ENCODE measurements at regions not wholly inside any gene's neighbourhood (a gene's known extent, or its start where the extent isn't known, plus 50 kb on each side); places are given as distances from the start of the nearest gene placed in this dataset.

DNA sequence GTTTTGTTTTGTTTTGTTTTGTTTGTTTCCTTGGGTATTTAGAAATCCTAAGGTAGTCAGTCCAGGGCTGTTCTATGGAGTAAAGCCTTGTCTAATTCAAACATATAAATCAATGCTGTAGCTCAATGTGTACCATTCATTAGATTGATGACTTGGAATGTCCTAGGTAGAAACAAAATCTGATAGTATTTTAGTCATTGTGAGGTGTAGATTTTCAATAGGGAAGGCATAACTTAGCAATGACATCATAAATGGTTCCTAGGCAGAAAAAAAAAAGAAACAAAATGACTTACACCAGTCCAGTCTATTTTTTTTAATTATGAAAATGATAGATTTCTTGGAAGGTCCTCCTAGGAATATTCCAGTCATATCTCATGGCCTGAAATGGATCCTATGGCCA, 189.9 kb downstream of the SPRY2 start:
- ChIA-PET POLR2A (no interaction called here), CTCF (no interaction called here)
- Histone ChIP-seq H3K4me3 (ENCODE audit: low read depth, low read length) (no peak overlapping the region), H3K9me3 (ENCODE audit: control insufficient read depth, insufficient read depth, low read length) (no peaks in the 10 kb centered on the region; the same call in 1 of the 2 replicates), H3K27ac (ENCODE audit: low read depth, low read length) (no peak overlapping the region), H3K27me3 (ENCODE audit: control insufficient read depth, insufficient read depth, low read length) (no peaks in the 10 kb centered on the region)
- no peak for DNase-seq (ENCODE audit: low read depth, low spot score)
- TF ChIP-seq, protein P1, sequence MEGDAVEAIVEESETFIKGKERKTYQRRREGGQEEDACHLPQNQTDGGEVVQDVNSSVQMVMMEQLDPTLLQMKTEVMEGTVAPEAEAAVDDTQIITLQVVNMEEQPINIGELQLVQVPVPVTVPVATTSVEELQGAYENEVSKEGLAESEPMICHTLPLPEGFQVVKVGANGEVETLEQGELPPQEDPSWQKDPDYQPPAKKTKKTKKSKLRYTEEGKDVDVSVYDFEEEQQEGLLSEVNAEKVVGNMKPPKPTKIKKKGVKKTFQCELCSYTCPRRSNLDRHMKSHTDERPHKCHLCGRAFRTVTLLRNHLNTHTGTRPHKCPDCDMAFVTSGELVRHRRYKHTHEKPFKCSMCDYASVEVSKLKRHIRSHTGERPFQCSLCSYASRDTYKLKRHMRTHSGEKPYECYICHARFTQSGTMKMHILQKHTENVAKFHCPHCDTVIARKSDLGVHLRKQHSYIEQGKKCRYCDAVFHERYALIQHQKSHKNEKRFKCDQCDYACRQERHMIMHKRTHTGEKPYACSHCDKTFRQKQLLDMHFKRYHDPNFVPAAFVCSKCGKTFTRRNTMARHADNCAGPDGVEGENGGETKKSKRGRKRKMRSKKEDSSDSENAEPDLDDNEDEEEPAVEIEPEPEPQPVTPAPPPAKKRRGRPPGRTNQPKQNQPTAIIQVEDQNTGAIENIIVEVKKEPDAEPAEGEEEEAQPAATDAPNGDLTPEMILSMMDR (IDR thresholded peaks at IDR 0.05; ENCODE audit: low read depth, low read length) = no peak

DNA sequence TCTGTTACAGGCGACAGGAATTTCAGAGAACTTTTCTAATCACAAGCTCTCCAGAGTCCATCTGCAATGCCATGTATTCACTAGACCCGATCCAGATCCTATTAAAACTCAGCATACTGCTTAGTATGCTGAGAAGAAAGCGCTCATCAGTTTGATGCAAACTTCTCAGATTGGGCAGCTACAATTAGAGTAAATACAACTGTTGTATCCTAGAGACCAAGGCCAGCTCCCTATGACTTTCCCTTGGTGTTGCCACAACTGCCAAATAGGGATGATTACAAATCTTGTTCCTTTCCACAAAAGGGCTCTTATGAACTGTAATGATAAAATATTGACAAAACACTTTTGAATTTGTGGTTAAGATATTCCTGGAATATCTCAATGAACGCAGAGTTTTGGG, 191.2 kb downstream of the SPRY2 start:
- CTCF ChIA-PET = no interaction called here
- Histone ChIP-seq H3K27me3 (ENCODE audit: control insufficient read depth, insufficient read depth, low read length) (no peaks in the 10 kb centered on the region), H3K9me3 (ENCODE audit: control insufficient read depth, insufficient read depth, low read length) (no peaks in the 10 kb centered on the region; the same call in 1 of the 2 replicates), H3K27ac (ENCODE audit: low read depth, low read length) (no peak overlapping the region), H3K4me3 (ENCODE audit: low read depth, low read length) (no peak overlapping the region)
- no peak for DNase-seq (ENCODE audit: low read depth, low spot score)
- POLR2A ChIA-PET = interaction anchor here (0.7 kb wide), 1 partner anchor 400 kb away, joined by 4 read pairs; no protein-coding TSS in a partner anchor
- TF ChIP-seq, protein P1 (IDR thresholded peaks at IDR 0.05; ENCODE audit: low read depth, low read length) = no peak

DNA sequence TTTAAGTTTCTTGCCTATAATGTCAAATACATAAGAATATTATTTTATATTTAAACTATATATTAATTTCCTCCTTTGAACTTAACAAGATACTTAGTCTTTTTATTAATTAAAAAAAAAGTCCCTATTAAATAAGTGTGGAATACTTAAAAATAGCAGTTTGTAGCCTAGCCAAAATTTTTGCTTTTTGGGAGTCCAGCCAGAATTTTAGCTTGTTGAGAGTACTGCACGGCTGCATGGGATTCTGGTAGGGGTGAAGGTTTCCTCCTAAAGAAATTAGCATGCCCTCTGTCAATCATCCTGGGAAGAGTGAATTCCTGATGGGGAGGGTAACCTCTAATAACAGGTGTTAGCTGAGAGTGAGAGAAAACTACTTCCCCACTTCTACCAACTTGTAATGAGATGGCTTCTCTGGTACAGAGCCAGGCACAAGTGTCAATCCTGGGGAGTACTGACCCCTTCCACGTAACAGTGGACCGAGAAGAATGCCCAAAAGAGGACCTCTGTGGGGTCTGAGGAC, 195.7 kb downstream of the SPRY2 start:
- ChIA-PET CTCF (interaction anchor here (0.6 kb wide), 1 partner anchor 527 kb away, joined by 4 read pairs; no protein-coding TSS in a partner anchor), POLR2A (no interaction called here)
- Histone ChIP-seq H3K27me3 (ENCODE audit: control insufficient read depth, insufficient read depth, low read length) (no peaks in the 10 kb centered on the region), H3K4me3 (ENCODE audit: low read depth, low read length) (no peak overlapping the region), H3K27ac (ENCODE audit: low read depth, low read length) (no peak overlapping the region), H3K9me3 (ENCODE audit: control insufficient read depth, insufficient read depth, low read length) (no peaks in the 10 kb centered on the region)
- DNase-seq (ENCODE audit: low read depth, low spot score) = no peak
- TF ChIP-seq, protein P1 (IDR thresholded peaks at IDR 0.05; ENCODE audit: low read depth, low read length) = no peak

DNA sequence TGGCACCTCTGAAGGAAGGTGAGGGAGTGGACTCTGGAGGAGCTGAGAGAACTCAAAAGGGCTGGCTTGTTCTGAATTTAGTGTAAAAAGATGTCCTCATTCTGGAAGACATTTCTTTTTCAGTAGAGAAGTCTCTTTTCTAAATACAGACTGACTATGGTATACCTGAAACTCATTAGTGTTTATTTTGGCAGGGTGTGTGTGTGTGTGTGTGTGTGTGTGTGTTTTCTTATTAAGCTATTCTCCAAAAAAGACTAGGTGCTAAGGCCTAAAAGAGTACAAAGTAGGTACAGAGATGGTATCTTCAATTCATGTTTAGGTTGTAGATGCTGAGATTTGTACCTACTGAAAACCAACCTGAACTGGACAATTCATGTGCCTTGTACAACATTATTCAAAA, 196.4 kb downstream of the SPRY2 start:
- Histone ChIP-seq H3K27me3 (ENCODE audit: control insufficient read depth, insufficient read depth, low read length) (no peaks in the 10 kb centered on the region), H3K27ac (ENCODE audit: low read depth, low read length) (no peak overlapping the region), H3K4me3 (ENCODE audit: low read depth, low read length) (no peak overlapping the region), H3K9me3 (ENCODE audit: control insufficient read depth, insufficient read depth, low read length) (no peaks in the 10 kb centered on the region)
- ChIA-PET CTCF (interaction anchor here (0.7 kb wide), 1 partner anchor 215 kb away, joined by 4 read pairs; no protein-coding TSS in a partner anchor), POLR2A (no interaction called here)
- no peak for DNase-seq (ENCODE audit: low read depth, low spot score)
- TF ChIP-seq, protein P1 (IDR thresholded peaks at IDR 0.05; ENCODE audit: low read depth, low read length) = no peak

DNA sequence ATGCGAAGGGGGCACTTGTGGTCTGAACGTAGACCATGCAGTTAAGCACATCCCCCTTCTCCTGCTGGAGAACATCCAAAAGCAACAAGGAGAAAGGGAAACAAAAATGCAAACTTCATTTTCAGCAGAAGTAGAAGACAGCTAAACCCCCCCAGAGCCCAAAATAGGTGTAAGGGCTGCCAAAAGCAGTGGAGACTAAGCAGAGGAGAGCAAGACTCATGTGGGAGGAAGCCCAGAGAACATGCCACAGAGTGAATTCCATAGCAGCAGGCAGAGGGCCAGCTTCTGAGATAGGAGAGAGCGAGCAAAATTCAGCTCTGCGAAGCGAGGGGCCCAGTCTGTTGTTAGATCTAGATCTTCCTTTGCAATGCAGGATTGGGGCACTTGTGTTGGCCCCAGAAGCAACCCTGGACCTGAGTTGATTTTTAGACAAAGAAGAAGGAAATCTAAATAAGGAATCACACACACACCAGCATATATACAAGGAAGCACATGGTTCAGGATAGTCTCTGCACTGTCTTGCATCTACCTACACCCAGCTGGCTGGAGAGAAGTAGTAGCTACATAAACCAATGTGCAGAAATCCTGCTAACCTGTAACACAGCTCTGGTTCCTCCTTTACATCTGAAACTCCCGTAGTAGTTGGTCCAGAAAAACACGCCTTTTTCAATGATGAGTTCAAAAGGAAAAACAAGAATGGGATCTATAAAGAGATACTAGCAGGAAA, 199.6 kb downstream of the SPRY2 start:
- Histone ChIP-seq H3K4me3 (ENCODE audit: low read depth, low read length) (no peak overlapping the region), H3K27me3 (ENCODE audit: control insufficient read depth, insufficient read depth, low read length) (no peaks in the 10 kb centered on the region), H3K27ac (ENCODE audit: low read depth, low read length) (peak overlapping the region; percentile 23), H3K9me3 (ENCODE audit: control insufficient read depth, insufficient read depth, low read length) (no peaks in the 10 kb centered on the region)
- CTCF ChIA-PET = interaction anchor here (1.1 kb wide), 1 partner anchor 17 kb away, joined by 3 read pairs; no protein-coding TSS in a partner anchor
- POLR2A ChIA-PET = interaction anchor here (0.7 kb wide), 1 partner anchor 81 kb away, joined by 7 read pairs; no protein-coding TSS in a partner anchor
- DNase-seq (ENCODE audit: low read depth, low spot score) = peak; percentile 44
- TF ChIP-seq, protein P1 (IDR thresholded peaks at IDR 0.05; ENCODE audit: low read depth, low read length) = no peak

Measured in AG04450 (cell line).